SK-N-SH (cell line): ENCODE measurements at regions not wholly inside any gene's neighbourhood (a gene's known extent, or its start where the extent isn't known, plus 50 kb on each side); places are given as distances from the start of the nearest gene placed in this dataset.

Experiments used
- CTCF ChIA-PET: fragments of 300-600, 350-600 bp; formaldehyde crosslinking; extraction: SDS; loops from one replicate; lab custom pipeline; 2021; lab: Yijun Ruan, JAX
- POLR2A ChIA-PET: fragments of 350-600 bp; sonication (Branson Sonifier 250); formaldehyde crosslinking; extraction: SDS; loops from one replicate; lab custom pipeline; 2020; ENCODE audit warnings: antibody characterized with exemption, inconsistent platforms; lab: Yijun Ruan, JAX
- DNase-seq: peaks from one replicate; pipeline ENCODE4 v3.0.0; 2012
- H2AFZ ChIP-seq: fragments of 200-600 bp; sonication (generic); 2 replicates; pipeline ENCODE4 v1.8.1; 2016; ENCODE audit warnings: antibody characterized with exemption, mild to moderate bottlenecking, low read depth
- H3F3A ChIP-seq: fragments of 200-600 bp; sonication (generic); replicated peaks from 2 replicates; pipeline ENCODE3; 2016; ENCODE audit warnings: antibody characterized with exemption, mild to moderate bottlenecking; ENCODE audit not compliant: insufficient read depth
- H3K27ac ChIP-seq, 2 experiments: fragments of 200-500 bp in 1 of 2; fragments of 200-600 bp in 1 of 2; sonication (Bioruptor generic) in 1 of 2; sonication (generic), shearing (Covaris generic) in 1 of 2; 2 replicates each; pipeline versions ENCODE4 v1.5.1 to v1.6.1; 2014 to 2016; ENCODE audit warnings: low read depth in 2 of 2, inconsistent platforms in 1 of 2, low read length in 1 of 2, mild to moderate bottlenecking in 1 of 2, mixed read lengths in 1 of 2
- H3K27me3 ChIP-seq: fragments of 200-600 bp; sonication (generic), shearing (Covaris generic); 2 replicates; pipeline ENCODE4 v1.6.1; 2016; ENCODE audit warnings: mixed run types; ENCODE audit not compliant: insufficient read depth
- H3K36me3 ChIP-seq, 2 experiments: fragments of 200-500 bp in 1 of 2; fragments of 200-600 bp in 1 of 2; sonication (Bioruptor generic) in 1 of 2; sonication (generic) in 1 of 2; replicated peaks in 1 of 2; 2 replicates each; pipeline versions ENCODE3 to v1.5.1; 2014 to 2016; ENCODE audit warnings: low read length in 1 of 2, mild to moderate bottlenecking in 1 of 2; ENCODE audit not compliant: insufficient read depth in 2 of 2, control insufficient read depth in 1 of 2
- H3K4me1 ChIP-seq, 2 experiments: fragments of 200-500 bp in 1 of 2; fragments of 200-600 bp in 1 of 2; sonication (Bioruptor generic) in 1 of 2; sonication (generic), shearing (Covaris generic) in 1 of 2; 2 replicates each; pipeline versions ENCODE4 v1.5.1 to v1.6.1; 2014 to 2016; ENCODE audit warnings: low read depth in 1 of 2, low read length in 1 of 2, mixed run types in 1 of 2; ENCODE audit not compliant: insufficient read depth in 2 of 2, control insufficient read depth in 1 of 2
- H3K4me2 ChIP-seq: fragments of 200-600 bp; sonication (generic), shearing (Covaris generic); 2 replicates; pipeline ENCODE4 v1.6.1; 2017; ENCODE audit warnings: mixed run types
- H3K4me3 ChIP-seq, 2 experiments: fragments of 200-500 bp in 1 of 2; fragments of 200-600 bp in 1 of 2; sonication (Bioruptor generic) in 1 of 2; sonication (generic), shearing (Covaris generic) in 1 of 2; 2 replicates each; pipeline versions ENCODE4 v1.5.1 to v1.8.1; 2014 to 2016; ENCODE audit warnings: low read depth in 2 of 2, inconsistent platforms in 1 of 2, low read length in 1 of 2, mild to moderate bottlenecking in 1 of 2, mixed read lengths in 1 of 2, moderate library complexity in 1 of 2
- H3K79me2 ChIP-seq: fragments of 200-600 bp; sonication (generic); 2 replicates; pipeline ENCODE4 v1.8.1; 2017; ENCODE audit warnings: mild to moderate bottlenecking; ENCODE audit not compliant: insufficient read depth
- H3K9ac ChIP-seq: fragments of 200-600 bp; sonication (generic); 2 replicates; pipeline ENCODE4 v1.6.1; 2017; ENCODE audit warnings: mixed run types
- H3K9me2 ChIP-seq: fragments of 200-600 bp; sonication (generic); 2 replicates; pipeline ENCODE4 v1.6.1; 2017; ENCODE audit warnings: mixed run types
- H3K9me3 ChIP-seq: fragments of 200-600 bp; sonication (generic); 2 replicates; pipeline ENCODE4 v1.6.1; 2017; ENCODE audit warnings: mixed run types, mild to moderate bottlenecking, moderate library complexity
- H4K20me1 ChIP-seq: fragments of 200-600 bp; sonication (generic); 2 replicates; pipeline ENCODE4 v1.6.1; 2017; ENCODE audit warnings: mild to moderate bottlenecking, mixed run types; ENCODE audit not compliant: insufficient read depth
- EZH2phosphoT487 ChIP-seq: fragments of 200-600 bp; sonication (generic); IDR thresholded peaks from 2 replicates; pipeline ENCODE4 v1.6.1; 2017; ENCODE audit warnings: low read depth, mixed run types, mild to moderate bottlenecking, antibody characterized with exemption, moderate library complexity, borderline replicate concordance
- FOSL2 ChIP-seq: IDR thresholded peaks from 2 replicates; pipeline ENCODE4 v1.4.0; 2012; ENCODE audit warnings: low read depth, mild to moderate bottlenecking, moderate library complexity, borderline replicate concordance
- GABPA ChIP-seq: IDR thresholded peaks from 2 replicates; pipeline ENCODE4 v1.4.0; 2012; ENCODE audit warnings: low read depth, mild to moderate bottlenecking
- GATA2 ChIP-seq: sonication (generic); formaldehyde crosslinking; IDR thresholded peaks from 2 replicates; pipeline ENCODE4 v1.5.0; 2020; ENCODE audit warnings: mild to moderate bottlenecking, missing genetic modification reagents
- JUND ChIP-seq: IDR thresholded peaks from 2 replicates; pipeline ENCODE4 v1.4.0; 2012
- NFIC ChIP-seq: IDR thresholded peaks from 2 replicates; pipeline ENCODE4 v1.4.0; 2012; ENCODE audit warnings: borderline replicate concordance
- NRF1 ChIP-seq: IDR thresholded peaks from 2 replicates; pipeline ENCODE4 v1.6.1; 2012; ENCODE audit warnings: low read depth, mild to moderate bottlenecking, low read length
- PBX3 ChIP-seq: IDR thresholded peaks from 2 replicates; pipeline ENCODE4; 2012
- RAD21 ChIP-seq: IDR thresholded peaks from 2 replicates; pipeline ENCODE4 v1.6.1; 2012; ENCODE audit warnings: mild to moderate bottlenecking, low read length
- RCOR1 ChIP-seq: fragments of 150-350 bp; IDR thresholded peaks from 2 replicates; pipeline ENCODE4 v1.6.1; 2017; ENCODE audit warnings: antibody characterized with exemption, low read length
- REST ChIP-seq: IDR thresholded peaks from 2 replicates; pipeline ENCODE4 v1.6.1; 2012; ENCODE audit warnings: mild to moderate bottlenecking, low read depth, low read length, moderate library complexity
- RFX5 ChIP-seq: IDR thresholded peaks from 2 replicates; pipeline ENCODE4 v1.6.1; 2012; ENCODE audit warnings: mild to moderate bottlenecking, improper control_type of control experiment, low read length
- RXRA ChIP-seq: IDR thresholded peaks from 2 replicates; pipeline ENCODE4 v1.4.0; 2012; ENCODE audit warnings: low read depth, mild to moderate bottlenecking, borderline replicate concordance
- SMC3 ChIP-seq: IDR thresholded peaks from 2 replicates; pipeline ENCODE4 v1.6.1; 2012; ENCODE audit warnings: low read depth, low read length, improper control_type of control experiment
- TAF1 ChIP-seq: IDR thresholded peaks from 2 replicates; pipeline ENCODE4 v1.6.1; 2012; ENCODE audit warnings: low read depth, mild to moderate bottlenecking, low read length, moderate library complexity, borderline replicate concordance
- TEAD4 ChIP-seq: IDR thresholded peaks from 2 replicates; pipeline ENCODE4 v1.4.0; 2012; ENCODE audit warnings: mild to moderate bottlenecking, borderline replicate concordance; ENCODE audit not compliant: insufficient read depth
- WGBS: methylation state at CpG from one replicate; pipeline ENCODE4 v1.1.6; 2017; ENCODE audit warnings: low lambda C conversion rate; 5-methylcytosine and 5-hydroxymethylcytosine counted together
- TF ChIP-seq, protein P1 (sequence below): IDR thresholded peaks from 2 replicates; pipeline ENCODE4 v1.4.0; 2012; ENCODE audit warnings: low read depth, borderline replicate concordance
- TF ChIP-seq, protein P2 (sequence below): fragments of 150-350 bp; IDR thresholded peaks from 2 replicates; pipeline ENCODE4 v1.6.1; 2017; ENCODE audit warnings: antibody characterized with exemption, low read length, low read depth, borderline replicate concordance

- Histone ChIP-seq H3F3A (no peaks in the 10 kb centered on the region), H3K4me3 (no peak overlapping the region), H2AFZ (no peak overlapping the region), H3K27me3 (no peaks in the 10 kb centered on the region), H3K27ac (no peak overlapping the region), H3K79me2 (no peaks in the 10 kb centered on the region), H3K4me2 (no peak overlapping the region), H3K36me3 (no peaks in the 10 kb centered on the region), H3K9me2 (no peaks in the 10 kb centered on the region), H3K4me1 (no peaks in the 10 kb centered on the region), H3K9ac (no peak overlapping the region), H4K20me1 (no peaks in the 10 kb centered on the region), H3K9me3 (no peaks in the 10 kb centered on the region)
- 3% methylated on average over 3 of the region's 3 CpGs for WGBS
- no peak for DNase-seq
- ChIA-PET POLR2A (no interaction called here), CTCF (no interaction called here)
- TF ChIP-seq FOSL2 (no peak), NFIC (no peak), GABPA (no peak), RAD21 (no peak), GATA2 (no peak)
- TF ChIP-seq, protein P1, sequence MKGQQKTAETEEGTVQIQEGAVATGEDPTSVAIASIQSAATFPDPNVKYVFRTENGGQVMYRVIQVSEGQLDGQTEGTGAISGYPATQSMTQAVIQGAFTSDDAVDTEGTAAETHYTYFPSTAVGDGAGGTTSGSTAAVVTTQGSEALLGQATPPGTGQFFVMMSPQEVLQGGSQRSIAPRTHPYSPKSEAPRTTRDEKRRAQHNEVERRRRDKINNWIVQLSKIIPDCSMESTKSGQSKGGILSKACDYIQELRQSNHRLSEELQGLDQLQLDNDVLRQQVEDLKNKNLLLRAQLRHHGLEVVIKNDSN: no peak
These were observed 499.7 kb downstream of the EDEM1 start for GRCh38 chr3:5687230-5687629.

- no peak overlapping the region for H3K9ac ChIP-seq
- TF ChIP-seq RCOR1 (no peak), EZH2phosphoT487 (no peak), JUND (no peak), RAD21 (no peak), REST (no peak), PBX3 (no peak), RXRA (no peak), GATA2 (no peak), TEAD4 (no peak), RFX5 (no peak), NRF1 (no peak), TAF1 (no peak), SMC3 (no peak)
- TF ChIP-seq, protein P2, sequence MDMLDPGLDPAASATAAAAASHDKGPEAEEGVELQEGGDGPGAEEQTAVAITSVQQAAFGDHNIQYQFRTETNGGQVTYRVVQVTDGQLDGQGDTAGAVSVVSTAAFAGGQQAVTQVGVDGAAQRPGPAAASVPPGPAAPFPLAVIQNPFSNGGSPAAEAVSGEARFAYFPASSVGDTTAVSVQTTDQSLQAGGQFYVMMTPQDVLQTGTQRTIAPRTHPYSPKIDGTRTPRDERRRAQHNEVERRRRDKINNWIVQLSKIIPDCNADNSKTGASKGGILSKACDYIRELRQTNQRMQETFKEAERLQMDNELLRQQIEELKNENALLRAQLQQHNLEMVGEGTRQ: no peak
- no peak for DNase-seq
- no peak overlapping the region for H3K27ac ChIP-seq
- H2AFZ ChIP-seq: no peak overlapping the region
- no peak overlapping the region for H3K4me2 ChIP-seq
- no peaks in the 10 kb centered on the region for H3K9me3 ChIP-seq
- no peaks in the 10 kb centered on the region for H3K79me2 ChIP-seq
- CTCF ChIA-PET: no interaction called here
- no peak overlapping the region for H3K4me3 ChIP-seq
- H3F3A ChIP-seq: no peaks in the 10 kb centered on the region
- POLR2A ChIA-PET: no interaction called here
- H3K36me3 ChIP-seq: no peaks in the 10 kb centered on the region
- H3K27me3 ChIP-seq: no peaks in the 10 kb centered on the region
- H4K20me1 ChIP-seq: no peaks in the 10 kb centered on the region
- H3K4me1 ChIP-seq: no peaks in the 10 kb centered on the region
- H3K9me2 ChIP-seq: no peaks in the 10 kb centered on the region
These were observed 503.0 kb downstream of the EDEM1 start for GRCh38 chr3:5690490-5690889.
